Natural killer cell (primary cell): ENCODE measurements at regions not wholly inside any gene's neighbourhood (a gene's known extent, or its start where the extent isn't known, plus 50 kb on each side); places are given as distances from the start of the nearest gene placed in this dataset.

Experiments used
- ATAC-seq, 3 donors: fragments of 150-1000 bp in 2 of 3; fragments of 200-7000 bp in 1 of 3; cut with Tn5 transposase; 1 replicate in 1 of 3; 2 replicates in 2 of 3; pipeline ENCODE4 v1.10.0; 2021; ENCODE audit warnings: mild to moderate bottlenecking in 2 of 3, moderate library complexity in 2 of 3
- DNase-seq, 2 donors: peaks; one replicate each; pipeline versions ENCODE4 v3.0.0 to v3.0.0-alpha.2; 2013 to 2021; ENCODE audit warnings: mixed read lengths in 1 of 2
- H3K27ac ChIP-seq: one replicate; pipeline ENCODE4 v1.5.1; 2013; ENCODE audit warnings: mild to moderate bottlenecking, low read length
- H3K27me3 ChIP-seq: one replicate; pipeline ENCODE4 v1.6.1; 2013; ENCODE audit warnings: low read length; ENCODE audit not compliant: control insufficient read depth, insufficient read depth
- H3K36me3 ChIP-seq: one replicate; pipeline ENCODE4 v1.6.1; 2013; ENCODE audit warnings: low read length; ENCODE audit not compliant: control insufficient read depth, insufficient read depth
- H3K4me1 ChIP-seq: one replicate; pipeline ENCODE4 v1.6.1; 2013; ENCODE audit warnings: low read length; ENCODE audit not compliant: control insufficient read depth, insufficient read depth
- H3K4me3 ChIP-seq: one replicate; pipeline ENCODE4 v1.5.1; 2013; ENCODE audit warnings: low read length
- H3K9me3 ChIP-seq: one replicate; pipeline ENCODE4 v1.6.1; 2013; ENCODE audit warnings: low read length; ENCODE audit not compliant: control insufficient read depth, insufficient read depth
- H3K27ac Mint-ChIP-seq, 2 donors: one replicate each; pipeline ENCODE4 v1.8.0; 2022; ENCODE audit warnings: mild to moderate bottlenecking in 2 of 2, mixed read lengths in 2 of 2, moderate library complexity in 1 of 2
- H3K27me3 Mint-ChIP-seq, 2 donors: one replicate each; pipeline ENCODE4 v1.8.0; 2022; ENCODE audit warnings: low read depth in 2 of 2, mixed read lengths in 2 of 2
- H3K36me3 Mint-ChIP-seq: one replicate; pipeline ENCODE4 v1.8.0; 2022; ENCODE audit warnings: mixed read lengths
- H3K4me1 Mint-ChIP-seq, 2 donors: one replicate each; pipeline ENCODE4 v1.8.0; 2022; ENCODE audit warnings: mixed read lengths in 2 of 2
- H3K4me3 Mint-ChIP-seq: one replicate; pipeline ENCODE4 v1.8.0; 2022; ENCODE audit warnings: mild to moderate bottlenecking, moderate library complexity, mixed read lengths
- H3K9me3 Mint-ChIP-seq, 2 donors: one replicate each; pipeline ENCODE4 v1.8.0; 2022; ENCODE audit warnings: mixed read lengths in 2 of 2
- WGBS: methylation state at CpG from one replicate; pipeline ENCODE4 v1.1.7; 2013; ENCODE audit warnings: missing lambda C conversion rate; ENCODE audit not compliant: insufficient coverage; 5-methylcytosine and 5-hydroxymethylcytosine counted together
- intact Hi-C: fragments of 100-400 bp; cut with micrococcal nuclease; formaldehyde crosslinking; loops from one replicate; pipeline ENCODE4 v1.14.2; 2022
- TF ChIP-seq, protein P1 (sequence below): fragments of 200-600 bp; IDR thresholded peaks from one replicate; pipeline ENCODE4 v1.8.0; 2022; ENCODE audit warnings: antibody characterized with exemption

DNA sequence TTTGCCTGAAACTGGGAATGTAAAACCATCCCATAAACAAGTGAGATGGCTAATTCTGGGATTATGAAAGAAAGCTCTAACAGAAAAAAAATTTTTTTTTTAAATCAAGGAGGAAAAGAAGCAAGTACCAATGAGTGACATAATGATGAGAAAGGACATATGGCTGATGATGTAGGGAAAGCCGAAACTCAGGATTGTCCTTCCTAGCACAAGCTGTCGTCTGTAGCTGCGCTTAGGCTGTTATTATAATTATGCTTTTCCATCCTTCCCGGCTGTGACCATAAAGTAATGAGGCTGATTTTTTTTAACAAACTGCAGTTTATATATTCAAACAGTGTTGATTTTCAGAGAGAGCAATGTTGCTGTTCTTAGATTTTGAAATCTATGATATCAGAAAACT is 209.8 kb upstream of the NOCT start:
- DNase-seq = no peak
- Mint-ChIP-seq H3K36me3 (no peaks in the 10 kb centered on the region), H3K27ac (no peak overlapping the region), H3K4me1 (no peaks in the 10 kb centered on the region), H3K4me3 (no peak overlapping the region), H3K9me3 (peaks cover 0 to 4% of the 10 kb centered on the region in 2 donors), H3K27me3 (peaks cover 6 to 14% of the 10 kb centered on the region in 2 donors)
- 42% methylated on average over 2 of the region's 4 CpGs for WGBS
- Histone ChIP-seq H3K9me3 (no peaks in the 10 kb centered on the region), H3K27me3 (no peaks in the 10 kb centered on the region), H3K27ac (no peak overlapping the region), H3K4me1 (no peaks in the 10 kb centered on the region), H3K4me3 (no peak overlapping the region), H3K36me3 (no peaks in the 10 kb centered on the region)
- ATAC-seq = no peak
- intact Hi-C loops = no loop called here
- TF ChIP-seq, protein P1, sequence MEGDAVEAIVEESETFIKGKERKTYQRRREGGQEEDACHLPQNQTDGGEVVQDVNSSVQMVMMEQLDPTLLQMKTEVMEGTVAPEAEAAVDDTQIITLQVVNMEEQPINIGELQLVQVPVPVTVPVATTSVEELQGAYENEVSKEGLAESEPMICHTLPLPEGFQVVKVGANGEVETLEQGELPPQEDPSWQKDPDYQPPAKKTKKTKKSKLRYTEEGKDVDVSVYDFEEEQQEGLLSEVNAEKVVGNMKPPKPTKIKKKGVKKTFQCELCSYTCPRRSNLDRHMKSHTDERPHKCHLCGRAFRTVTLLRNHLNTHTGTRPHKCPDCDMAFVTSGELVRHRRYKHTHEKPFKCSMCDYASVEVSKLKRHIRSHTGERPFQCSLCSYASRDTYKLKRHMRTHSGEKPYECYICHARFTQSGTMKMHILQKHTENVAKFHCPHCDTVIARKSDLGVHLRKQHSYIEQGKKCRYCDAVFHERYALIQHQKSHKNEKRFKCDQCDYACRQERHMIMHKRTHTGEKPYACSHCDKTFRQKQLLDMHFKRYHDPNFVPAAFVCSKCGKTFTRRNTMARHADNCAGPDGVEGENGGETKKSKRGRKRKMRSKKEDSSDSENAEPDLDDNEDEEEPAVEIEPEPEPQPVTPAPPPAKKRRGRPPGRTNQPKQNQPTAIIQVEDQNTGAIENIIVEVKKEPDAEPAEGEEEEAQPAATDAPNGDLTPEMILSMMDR = no peak

DNA sequence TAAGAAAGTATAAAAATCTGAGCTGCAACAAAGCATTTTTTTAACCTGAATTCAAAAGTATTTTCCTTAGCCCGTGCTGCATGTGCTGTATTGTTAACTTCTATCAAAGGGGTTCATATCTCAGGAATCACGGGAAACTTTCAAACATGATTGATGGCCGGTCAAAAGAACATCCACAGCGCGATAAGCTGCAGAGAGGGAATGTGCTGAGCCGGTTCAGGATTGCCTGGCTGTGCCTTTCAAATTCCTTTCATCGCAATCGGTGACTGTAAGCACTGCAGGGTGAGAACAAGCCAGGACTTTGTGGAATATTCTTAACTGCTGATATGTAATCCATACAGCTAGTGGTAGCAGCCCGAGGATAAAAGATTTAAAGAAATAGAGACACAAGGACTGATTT is 210.9 kb upstream of the NOCT start:
- ATAC-seq (no peak), DNase-seq (no peak)
- H3K36me3 ChIP-seq = no peaks in the 10 kb centered on the region
- 22% methylated on average over 9 of the region's 9 CpGs for WGBS
- H3K27ac ChIP-seq = no peak overlapping the region
- Mint-ChIP-seq H3K27me3 (peaks cover 6 to 14% of the 10 kb centered on the region in 2 donors), H3K4me1 (no peaks in the 10 kb centered on the region), H3K36me3 (no peaks in the 10 kb centered on the region), H3K4me3 (no peak overlapping the region), H3K27ac (no peak overlapping the region), H3K9me3 (peaks cover 0 to 4% of the 10 kb centered on the region in 2 donors)
- TF ChIP-seq, protein P1 = no peak
- H3K27me3 ChIP-seq = no peaks in the 10 kb centered on the region
- no peaks in the 10 kb centered on the region for H3K9me3 ChIP-seq
- no peaks in the 10 kb centered on the region for H3K4me1 ChIP-seq
- H3K4me3 ChIP-seq = no peak overlapping the region
- intact Hi-C loops = no loop called here

DNA sequence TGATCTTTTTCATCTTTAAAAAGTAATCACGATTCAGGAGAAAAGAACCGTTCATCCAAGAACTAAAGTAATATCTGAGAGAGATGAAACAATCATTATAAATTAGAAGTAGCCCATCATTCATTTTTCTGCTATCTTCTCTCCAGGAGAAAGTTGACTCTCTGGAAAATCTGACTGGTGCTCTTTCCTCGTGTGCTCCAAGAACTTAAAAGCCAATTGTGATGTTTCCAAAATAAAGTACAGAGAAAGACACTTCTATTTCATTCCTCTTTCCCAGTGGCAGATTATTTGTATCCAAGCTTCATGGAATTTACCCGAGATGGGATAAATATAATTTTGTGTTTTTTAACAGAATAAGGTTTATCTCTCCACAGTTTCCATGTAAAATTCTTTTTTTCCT is 212.5 kb upstream of the NOCT start:
- no peaks in the 10 kb centered on the region for H3K27me3 ChIP-seq
- H3K4me3 Mint-ChIP-seq = no peak overlapping the region
- H3K27me3 Mint-ChIP-seq = peaks cover 10 to 14% of the 10 kb centered on the region in 2 donors
- H3K4me1 ChIP-seq = no peaks in the 10 kb centered on the region
- no peaks in the 10 kb centered on the region for H3K36me3 Mint-ChIP-seq
- no peak overlapping the region for H3K27ac ChIP-seq
- H3K9me3 Mint-ChIP-seq = peaks cover 3 to 4% of the 10 kb centered on the region in 2 donors
- intact Hi-C loops = no loop called here
- TF ChIP-seq, protein P1 = no peak
- ATAC-seq (no peak), DNase-seq (no peak)
- 80% methylated on average over 1 of the region's 4 CpGs for WGBS
- no peaks in the 10 kb centered on the region for H3K36me3 ChIP-seq
- H3K9me3 ChIP-seq = no peaks in the 10 kb centered on the region
- no peak overlapping the region for H3K27ac Mint-ChIP-seq
- H3K4me1 Mint-ChIP-seq = no peaks in the 10 kb centered on the region
- no peak overlapping the region for H3K4me3 ChIP-seq

DNA sequence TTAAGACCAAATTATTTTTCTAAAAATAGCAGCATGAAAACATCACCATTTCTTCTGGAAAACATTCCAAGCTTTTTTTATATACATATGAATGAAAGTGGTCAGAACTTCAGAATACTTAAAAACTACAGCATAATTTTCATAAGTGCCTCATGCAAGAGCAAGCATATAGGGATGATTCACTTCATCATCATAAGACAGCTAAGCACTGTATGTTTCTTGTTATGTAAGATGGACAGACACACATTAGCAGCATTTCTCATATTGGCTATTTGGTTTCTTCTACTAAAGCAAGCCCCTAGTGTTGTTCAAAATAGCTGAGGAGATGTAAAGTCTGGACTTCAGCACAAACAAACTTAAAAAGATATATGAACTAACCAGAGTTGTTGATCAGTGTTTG is 213.1 kb upstream of the NOCT start:
- H3K27ac ChIP-seq = no peak overlapping the region
- H3K9me3 Mint-ChIP-seq = peaks cover 3 to 4% of the 10 kb centered on the region in 2 donors
- intact Hi-C loops = no loop called here
- no peak overlapping the region for H3K27ac Mint-ChIP-seq
- no peak overlapping the region for H3K4me3 Mint-ChIP-seq
- no peaks in the 10 kb centered on the region for H3K9me3 ChIP-seq
- H3K27me3 Mint-ChIP-seq = peaks cover 10 to 14% of the 10 kb centered on the region in 2 donors
- no peak overlapping the region for H3K4me3 ChIP-seq
- H3K36me3 Mint-ChIP-seq = no peaks in the 10 kb centered on the region
- no peaks in the 10 kb centered on the region for H3K4me1 ChIP-seq
- no peaks in the 10 kb centered on the region for H3K36me3 ChIP-seq
- H3K4me1 Mint-ChIP-seq = no peaks in the 10 kb centered on the region
- DNase-seq = no peak
- no peak for ATAC-seq
- TF ChIP-seq, protein P1 = no peak
- H3K27me3 ChIP-seq = no peaks in the 10 kb centered on the region
